G401 (cell line): ENCODE measurements at regions not wholly inside any gene's neighbourhood (a gene's known extent, or its start where the extent isn't known, plus 50 kb on each side); places are given as distances from the start of the nearest gene placed in this dataset.

Source experiments
- DNase-seq: peaks from one replicate; pipeline ENCODE4 v3.0.0-alpha.2; 2015; ENCODE audit warnings: low spot score
- in situ Hi-C: cut with HindIII; loops from 2 replicates; pipeline ENCODE4 v1.10.0; 2016; ENCODE audit warnings: low sequenced_read_pairs, mixed read lengths

DNA sequence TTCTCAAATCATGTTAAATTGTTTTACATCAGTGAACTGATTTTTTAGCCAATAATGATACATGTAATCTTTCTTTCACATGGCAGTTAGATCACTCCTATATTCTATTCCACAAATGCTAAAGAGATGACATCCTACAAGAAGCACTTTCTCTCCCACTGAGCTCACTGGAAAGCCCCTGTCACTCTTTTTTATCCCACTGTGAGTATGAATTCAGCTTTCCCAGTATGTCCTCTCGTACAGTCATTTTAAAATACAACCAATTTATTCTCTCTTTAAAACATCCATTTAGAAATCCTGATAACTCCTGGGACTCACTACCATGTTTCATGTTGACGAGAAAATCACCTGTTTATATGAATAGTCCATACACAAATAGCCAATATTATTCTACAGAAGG is 599.9 kb downstream of the SEMA5A start:
- in situ Hi-C loops, result no loop called here

DNA sequence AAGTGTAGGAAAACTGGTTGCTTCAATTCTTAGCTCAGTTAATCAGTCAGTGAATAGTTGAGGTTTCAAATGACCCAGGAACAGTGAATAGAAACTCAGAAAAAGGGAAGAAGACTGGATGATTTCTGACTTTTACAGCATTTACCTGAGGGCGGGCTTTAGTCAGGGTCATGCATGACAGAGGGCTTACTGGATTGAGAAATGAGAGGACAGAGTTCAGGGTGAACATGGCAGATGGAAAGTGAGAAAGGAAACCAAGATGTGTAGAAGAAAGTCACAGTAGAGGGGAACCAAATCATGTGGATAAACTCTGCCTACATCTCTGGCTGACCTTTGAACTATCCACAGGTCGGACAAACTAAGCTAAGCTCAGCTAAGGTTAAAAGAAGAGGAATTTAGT is 596.0 kb downstream of the SEMA5A start:
- DNase-seq, result no peak
- in situ Hi-C loops, result no loop called here

More for the DNA sequence above, 599.9 kb downstream of the SEMA5A start:
- no peak for DNase-seq

DNA sequence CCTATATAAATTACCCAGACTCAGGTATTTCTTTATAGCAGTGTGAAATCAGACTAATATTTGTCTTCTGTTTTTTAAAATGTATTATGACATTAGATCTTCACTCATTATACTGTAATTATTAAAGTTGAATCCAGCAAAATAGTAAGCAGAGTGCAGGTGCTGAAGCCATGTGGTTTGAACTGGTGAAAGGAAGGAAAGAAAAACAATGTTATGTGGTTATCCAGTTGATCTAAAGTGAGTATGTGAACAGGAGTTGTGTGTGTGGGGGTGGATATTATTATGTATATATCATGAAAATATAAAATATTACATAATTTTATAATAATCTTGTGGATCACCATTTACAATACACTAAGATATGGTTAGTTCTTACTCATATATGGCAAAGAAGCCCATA is 593.7 kb downstream of the SEMA5A start:
- in situ Hi-C loops, result no loop called here
- DNase-seq, result no peak

DNA sequence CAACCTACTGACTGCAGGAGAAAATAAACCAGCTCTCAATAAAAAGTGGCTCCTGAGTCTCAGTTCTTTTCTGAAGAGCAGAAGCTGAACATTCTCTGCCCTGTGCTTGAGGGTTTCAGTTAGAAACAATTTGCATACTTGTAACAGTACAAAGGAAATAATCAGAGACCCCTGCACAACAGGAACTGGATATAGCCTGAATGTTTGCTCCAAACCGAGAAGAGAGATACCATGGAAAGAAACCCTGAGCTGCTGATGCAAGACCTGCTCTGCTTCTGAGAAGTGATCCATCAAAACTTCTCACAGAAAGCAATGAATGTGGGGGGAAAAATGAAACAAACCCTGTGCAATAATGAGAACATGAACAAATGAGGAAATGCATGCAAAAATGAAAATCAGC is 592.9 kb downstream of the SEMA5A start:
- no peak for DNase-seq
- in situ Hi-C loops, result no loop called here

DNA sequence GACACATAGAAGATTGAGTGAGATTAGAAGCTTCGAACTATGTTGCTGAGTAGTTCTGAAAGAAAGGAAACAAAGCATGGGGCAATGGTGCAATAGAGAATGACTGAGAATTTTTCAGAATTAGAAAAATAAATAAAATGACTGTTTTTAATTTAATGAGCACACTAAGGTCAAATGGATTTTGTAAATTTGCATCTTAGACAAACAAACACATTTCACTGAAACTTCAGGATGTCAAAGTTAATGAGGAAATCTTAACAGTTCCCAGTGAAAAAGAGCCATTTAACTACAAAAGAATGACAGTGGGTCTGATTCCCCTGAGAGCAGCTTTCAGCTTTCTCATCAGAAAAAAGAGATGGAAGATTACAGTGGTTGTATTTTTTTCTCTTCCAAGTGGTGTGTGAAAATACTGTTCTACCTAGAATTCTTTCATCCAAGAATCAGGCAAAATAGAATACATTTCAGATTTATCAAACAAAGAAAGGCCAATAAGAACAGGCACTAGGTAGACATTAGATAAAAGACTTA is 591.9 kb downstream of the SEMA5A start:
- in situ Hi-C loops, result no loop called here

DNA sequence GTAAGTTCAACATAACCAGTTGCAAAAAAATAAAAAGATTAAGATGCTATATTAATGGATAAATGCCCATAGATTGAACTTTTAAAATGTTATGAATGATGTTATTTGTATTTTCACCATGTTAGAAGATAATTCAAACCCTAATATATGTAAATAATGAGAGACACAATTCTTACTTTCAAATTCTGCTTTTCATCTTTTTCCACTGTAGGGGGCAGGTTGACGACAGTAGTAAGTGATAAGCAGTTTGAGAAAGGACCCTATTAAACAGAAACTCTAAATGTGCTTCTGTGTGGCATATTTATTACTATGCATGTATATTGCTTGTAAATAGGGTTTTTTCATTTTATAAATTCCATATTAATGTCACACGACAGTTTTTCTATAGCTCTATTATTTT is 591.1 kb downstream of the SEMA5A start:
- no peak for DNase-seq
- in situ Hi-C loops, result no loop called here

More for the DNA sequence above, 591.9 kb downstream of the SEMA5A start:
- no peak for DNase-seq

DNA sequence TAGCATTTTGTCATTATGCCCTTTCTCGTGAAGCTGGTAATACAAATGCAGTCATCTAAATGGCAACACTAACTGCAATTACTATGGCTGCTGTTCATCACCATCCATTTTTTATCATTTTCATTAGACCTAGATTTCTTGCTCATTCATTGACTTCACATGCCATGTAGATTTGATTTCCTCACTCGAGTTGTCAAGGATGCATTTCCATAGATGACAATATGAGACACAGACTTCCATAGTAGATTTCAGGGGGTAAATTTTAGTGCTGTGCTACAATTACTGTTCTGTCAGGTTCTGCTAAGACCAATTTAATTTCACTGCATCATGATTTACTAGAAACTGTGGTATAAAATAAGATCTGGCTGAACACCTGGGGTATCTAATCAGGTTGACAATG is 589.2 kb downstream of the SEMA5A start:
- in situ Hi-C loops, result no loop called here
- no peak for DNase-seq

DNA sequence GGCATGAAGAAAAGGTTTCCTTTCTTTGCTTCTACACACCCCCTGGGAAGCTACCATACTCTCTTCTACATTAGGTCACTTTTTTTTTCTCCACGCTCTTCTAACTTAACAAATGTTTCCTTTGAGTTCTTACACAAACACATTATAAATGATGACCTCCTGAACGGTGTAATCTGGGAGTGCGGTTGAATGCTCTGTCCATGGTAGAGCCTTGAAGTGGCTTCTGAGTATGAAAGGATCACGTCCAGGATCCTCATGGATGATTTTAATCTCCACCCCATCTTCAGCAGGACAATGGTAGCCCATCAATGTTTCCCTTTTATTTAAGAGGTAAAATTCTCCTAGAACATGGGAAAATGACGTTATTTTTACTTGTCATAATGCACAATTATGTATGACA is 587.3 kb downstream of the SEMA5A start:
- no peak for DNase-seq
- in situ Hi-C loops, result no loop called here

DNA sequence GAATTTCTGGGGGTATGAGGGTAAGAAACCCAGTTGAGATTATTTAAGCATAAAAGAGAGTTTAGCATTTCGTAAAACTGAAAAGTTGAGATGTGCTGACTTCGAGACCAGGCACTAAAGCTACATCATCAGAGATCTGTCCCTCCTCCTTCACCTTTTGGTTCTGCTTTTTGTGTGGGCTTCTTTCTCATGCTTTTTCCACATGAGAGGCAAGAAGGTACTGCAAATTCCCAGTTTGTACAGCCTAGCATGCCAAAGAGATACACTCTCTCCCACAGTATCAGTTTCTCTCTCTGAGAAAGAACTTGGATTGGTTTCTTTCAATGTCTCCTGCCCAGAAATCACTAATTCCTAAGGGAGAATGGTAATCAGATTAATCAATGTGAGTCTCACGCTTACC is 584.7 kb downstream of the SEMA5A start:
- no peak for DNase-seq
- in situ Hi-C loops, result no loop called here

DNA sequence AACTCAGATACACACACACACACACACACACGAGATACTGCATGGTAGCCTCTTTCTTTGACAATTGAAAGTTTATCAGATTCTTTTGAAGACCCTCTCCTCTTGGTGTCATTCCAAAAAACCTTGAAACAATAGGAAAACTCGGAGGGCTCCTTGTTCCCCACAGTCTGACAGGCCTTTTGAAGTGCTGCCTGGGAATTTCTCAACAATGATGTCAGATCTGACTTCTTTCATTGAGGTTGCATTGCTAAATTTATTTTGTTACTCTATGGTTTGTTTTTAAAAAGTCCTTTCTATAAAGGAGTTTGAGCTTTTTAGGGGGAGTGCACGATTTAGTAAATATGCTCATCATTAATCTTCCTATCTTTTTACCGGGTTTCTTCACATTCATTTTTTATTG is 583.9 kb downstream of the SEMA5A start:
- in situ Hi-C loops, result no loop called here
- no peak for DNase-seq

DNA sequence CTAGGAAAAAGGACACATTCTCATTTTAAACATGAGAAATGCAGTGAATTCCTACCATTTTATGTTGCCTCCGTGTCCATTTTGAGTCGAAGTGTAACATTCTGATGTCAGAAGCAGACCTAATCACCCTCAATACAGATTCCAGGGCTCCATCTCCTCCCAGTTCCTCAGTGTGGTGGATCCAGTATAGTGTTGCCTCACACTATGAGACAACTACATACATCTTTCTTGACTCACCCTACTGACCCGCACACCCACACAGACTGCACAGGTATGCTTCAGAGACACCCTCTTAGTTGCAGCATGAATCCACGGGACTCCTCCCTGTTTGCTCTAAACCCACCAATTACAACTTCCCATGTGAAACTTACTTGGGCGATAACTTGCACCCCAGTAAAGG is 564.9 kb downstream of the SEMA5A start:
- no peak for DNase-seq
- in situ Hi-C loops, result no loop called here

DNA sequence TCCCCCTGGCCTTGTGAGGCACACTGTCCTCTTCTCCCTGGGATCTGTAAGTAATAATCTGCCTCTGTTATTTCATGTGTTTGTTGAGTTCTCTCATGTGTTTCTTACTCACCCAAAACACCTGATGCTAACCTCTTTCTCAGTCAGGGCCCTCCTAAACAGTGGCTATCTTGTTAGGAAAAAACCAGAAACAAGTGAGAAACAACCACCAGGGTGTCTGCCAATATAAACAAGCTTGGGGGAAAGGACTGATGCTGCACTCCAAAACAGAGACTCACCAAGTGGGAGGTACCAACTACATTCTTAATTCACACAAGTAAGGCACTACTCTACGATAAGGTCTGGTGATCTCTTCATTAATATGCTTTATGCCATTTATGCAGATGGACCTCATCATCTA is 564.4 kb downstream of the SEMA5A start:
- no peak for DNase-seq
- in situ Hi-C loops, result no loop called here

DNA sequence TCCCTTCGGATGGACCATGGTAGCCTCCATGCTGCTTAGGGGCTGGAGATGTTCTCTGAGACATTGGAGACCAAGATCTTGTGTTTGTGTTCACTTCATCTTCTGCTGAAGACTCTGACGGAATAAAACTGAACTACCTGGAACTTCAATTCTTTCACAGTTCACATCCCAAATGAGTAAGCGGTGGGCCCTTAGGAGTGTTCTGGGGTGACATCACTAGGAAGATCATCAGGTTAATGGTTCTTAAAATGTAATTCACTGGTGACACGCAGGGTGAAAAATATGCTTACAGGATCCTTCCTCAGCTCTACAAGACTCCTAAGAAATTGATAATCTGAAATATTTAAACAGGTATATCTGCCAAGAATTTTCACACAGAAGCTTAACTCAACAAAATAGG is 561.5 kb downstream of the SEMA5A start:
- in situ Hi-C loops, result no loop called here

More for the DNA sequence above, 561.5 kb downstream of the SEMA5A start:
- no peak for DNase-seq
